HEK293 (cell line): ENCODE measurements at regions not wholly inside any gene's neighbourhood (a gene's known extent, or its start where the extent isn't known, plus 50 kb on each side); places are given as distances from the start of the nearest gene placed in this dataset.
"Not testable (repeated sequence)": the region's sequence is repeated elsewhere in the genome, so short reads cannot be mapped to it uniquely, and the experiment has no call there.

ENCODE experiments used
- CTCF ChIA-PET: fragments of 350-600 bp; formaldehyde crosslinking; extraction: SDS; loops from one replicate; lab custom pipeline; 2021; ENCODE audit warnings: antibody characterized with exemption; lab: Yijun Ruan, JAX
- POLR2A ChIA-PET: fragments of 300-600 bp; formaldehyde crosslinking; extraction: SDS; loops from one replicate; lab custom pipeline; 2020; ENCODE audit warnings: antibody characterized with exemption, inconsistent platforms; lab: Yijun Ruan, JAX
- H3K27ac ChIP-seq: fragments of 200-500 bp; sonication (Bioruptor generic); 2 replicates; pipeline ENCODE4 v1.5.1; 2014; ENCODE audit warnings: low read depth, low read length, control low read depth, inconsistent platforms; ENCODE audit errors: extremely low read depth
- H3K36me3 ChIP-seq, 2 experiments: fragments of 200-500 bp in 1 of 2; sonication (Bioruptor generic) in 1 of 2; 1 replicate in 1 of 2; 2 replicates in 1 of 2; pipeline ENCODE4 v1.5.1; 2014 to 2017; ENCODE audit warnings: inconsistent platforms in 2 of 2, low read length in 2 of 2; ENCODE audit not compliant: control insufficient read depth in 2 of 2, insufficient read depth in 1 of 2
- H3K4me1 ChIP-seq: fragments of 200-500 bp; sonication (Bioruptor generic); 2 replicates; pipeline ENCODE4 v1.5.1; 2014; ENCODE audit warnings: mild to moderate bottlenecking, low read length, inconsistent platforms; ENCODE audit not compliant: control insufficient read depth, insufficient read depth
- H3K4me3 ChIP-seq: 2 replicates; pipeline ENCODE4 v1.5.1; 2011; ENCODE audit warnings: low read depth, mild to moderate bottlenecking, control low read depth, low read length, moderate library complexity
- H3K9me3 ChIP-seq: fragments of 200-500 bp; sonication (Bioruptor generic); 2 replicates; pipeline ENCODE4 v1.5.1; 2014; ENCODE audit warnings: low read depth, low read length, inconsistent platforms; ENCODE audit not compliant: control insufficient read depth, insufficient read depth
- GLIS1 ChIP-seq: fragments of 450-650 bp; formaldehyde crosslinking; IDR thresholded peaks from 2 replicates; pipeline ENCODE4 v1.5.1; 2016; ENCODE audit warnings: missing biosample characterization, missing genetic modification characterization
- KLF10 ChIP-seq: fragments of 450-650 bp; IDR thresholded peaks from 2 replicates; pipeline ENCODE4 v1.5.1; 2018; ENCODE audit warnings: missing biosample characterization, mild to moderate bottlenecking, missing genetic modification characterization
- KLF16 ChIP-seq: fragments of 450-650 bp; formaldehyde crosslinking; IDR thresholded peaks from 2 replicates; pipeline ENCODE4 v1.5.1; 2017; ENCODE audit warnings: missing biosample characterization, missing genetic modification characterization
- KLF17 ChIP-seq: fragments of 450-650 bp; formaldehyde crosslinking; IDR thresholded peaks from 2 replicates; pipeline ENCODE4 v1.5.1; 2016; ENCODE audit warnings: missing biosample characterization, missing genetic modification characterization
- PRDM1 ChIP-seq: fragments of 450-650 bp; formaldehyde crosslinking; IDR thresholded peaks from 2 replicates; pipeline ENCODE4; 2016; ENCODE audit warnings: missing biosample characterization, missing genetic modification characterization
- PRDM10 ChIP-seq: fragments of 450-650 bp; formaldehyde crosslinking; IDR thresholded peaks from 2 replicates; pipeline ENCODE4 v1.5.1; 2016; ENCODE audit warnings: missing biosample characterization, missing genetic modification characterization
- PRDM6 ChIP-seq: fragments of 450-650 bp; formaldehyde crosslinking; IDR thresholded peaks from 2 replicates; pipeline ENCODE4 v1.5.1; 2017; ENCODE audit warnings: missing biosample characterization, missing genetic modification characterization
- REPIN1 ChIP-seq: fragments of 450-650 bp; formaldehyde crosslinking; IDR thresholded peaks from 2 replicates; pipeline ENCODE4 v1.5.1; 2017; ENCODE audit warnings: missing biosample characterization, missing genetic modification characterization, low read depth
- SALL2 ChIP-seq: fragments of 450-650 bp; formaldehyde crosslinking; IDR thresholded peaks from 2 replicates; pipeline ENCODE4 v1.5.0; 2017; ENCODE audit warnings: missing biosample characterization, mild to moderate bottlenecking, missing genetic modification characterization, borderline replicate concordance
- YY1 ChIP-seq: fragments of 450-650 bp; formaldehyde crosslinking; IDR thresholded peaks from 2 replicates; pipeline ENCODE4 v1.5.1; 2018; ENCODE audit warnings: missing biosample characterization, missing genetic modification characterization
- YY2 ChIP-seq: fragments of 450-650 bp; formaldehyde crosslinking; IDR thresholded peaks from 2 replicates; pipeline ENCODE4 v1.5.1; 2016; ENCODE audit warnings: missing biosample characterization, missing genetic modification characterization
- ZBTB20 ChIP-seq: fragments of 450-650 bp; formaldehyde crosslinking; IDR thresholded peaks from 2 replicates; pipeline ENCODE4 v1.5.1; 2016; ENCODE audit warnings: missing biosample characterization, missing genetic modification characterization
- ZNF175 ChIP-seq: fragments of 450-650 bp; formaldehyde crosslinking; IDR thresholded peaks from 2 replicates; pipeline ENCODE4 v1.5.1; 2016; ENCODE audit warnings: missing biosample characterization, missing genetic modification characterization
- ZNF274 ChIP-seq, 2 experiments: fragments of 200-500 bp in 1 of 2; fragments of 450-650 bp in 1 of 2; sonication (Bioruptor generic) in 1 of 2; formaldehyde crosslinking in 1 of 2; IDR thresholded peaks; 2 replicates each; pipeline versions ENCODE4 v1.5.1 to v1.6.1; 2014 to 2016; ENCODE audit warnings: borderline replicate concordance in 1 of 2, inconsistent platforms in 1 of 2, low read length in 1 of 2, missing biosample characterization in 1 of 2, missing genetic modification characterization in 1 of 2
- ZNF571 ChIP-seq: fragments of 450-650 bp; formaldehyde crosslinking; IDR thresholded peaks from 2 replicates; pipeline ENCODE4 v1.5.0; 2017; ENCODE audit warnings: missing biosample characterization, missing genetic modification characterization
- ZNF645 ChIP-seq: fragments of 450-650 bp; formaldehyde crosslinking; IDR thresholded peaks from 2 replicates; pipeline ENCODE4; 2016; ENCODE audit warnings: missing biosample characterization, missing genetic modification characterization

- Histone ChIP-seq H3K9me3 (no peaks in the 10 kb centered on the region), H3K4me3 (no peak overlapping the region), H3K36me3 (no peaks in the 10 kb centered on the region), H3K27ac (no peak overlapping the region), H3K4me1 (no peaks in the 10 kb centered on the region; the same call in 1 of the 2 replicates)
- TF ChIP-seq KLF17 (tag by site-specific recombination) = no peak
- peak; percentile 53; the same call in 1 of the 2 replicates for TF ChIP-seq ZBTB20 (tag by site-specific recombination)
- no peak for TF ChIP-seq YY1 (tag by site-specific recombination)
- no peak for TF ChIP-seq ZNF645 (tag by site-specific recombination)
- peak; percentile 48 for TF ChIP-seq PRDM6 (tag by site-specific recombination)
- no peak for TF ChIP-seq ZNF571 (tag by site-specific recombination)
- peak; percentile 83 for TF ChIP-seq GLIS1 (tag by site-specific recombination)
- POLR2A ChIA-PET = no interaction called here
- CTCF ChIA-PET = no interaction called here
These were observed 124.6 kb upstream of the ARHGEF3 start for GRCh38 chr3:56926243-56926946.

- H3K4me3 ChIP-seq, POLR2A ChIA-PET, CTCF ChIA-PET, H3K9me3 ChIP-seq, H3K27ac ChIP-seq, H3K36me3 ChIP-seq, H3K4me1 ChIP-seq: not testable (repeated sequence)
These were observed 123.0 kb upstream of the ARHGEF3 start for GRCh38 chr3:56924700-56925099.

- Histone ChIP-seq H3K9me3 (no peaks in the 10 kb centered on the region), H3K4me3 (no peak overlapping the region), H3K27ac (no peak overlapping the region), H3K4me1 (no peaks in the 10 kb centered on the region; the same call in 1 of the 2 replicates), H3K36me3 (no peaks in the 10 kb centered on the region)
- ChIA-PET CTCF (no interaction called here), POLR2A (interaction anchor here (0.8 kb wide), 1 partner anchor 57 kb away, joined by 3 read pairs; no protein-coding TSS in a partner anchor)
- no peak for TF ChIP-seq KLF16 (tag by site-specific recombination)
- TF ChIP-seq ZNF274 (IDR thresholded peaks at IDR 0.05; ENCODE audit: low read length) = no peak
- no peak for TF ChIP-seq ZNF274 (tag by site-specific recombination; IDR thresholded peaks at IDR 0.05; ENCODE audit: borderline replicate concordance)
- no peak for TF ChIP-seq KLF10 (tag by site-specific recombination)
- TF ChIP-seq ZNF175 = no peak
- TF ChIP-seq YY2 (tag by site-specific recombination) = no peak
- 0 out of 2 replicates have a peak, but pooled peaks have one; percentile 19 for TF ChIP-seq PRDM1 (tag by site-specific recombination)
- no peak for TF ChIP-seq PRDM10
- TF ChIP-seq ZBTB20 (tag by site-specific recombination) = peak; percentile 84
- TF ChIP-seq REPIN1 (tag by site-specific recombination) = no peak
- TF ChIP-seq SALL2 (tag by site-specific recombination) = no peak
These were observed 121.9 kb upstream of the ARHGEF3 start for GRCh38 chr3:56923526-56924224.
